Activated naive CD8-positive, alpha-beta T cell treated with anti-CD3 and anti-CD28 coated beads, Interleukin-2, amount 50 U/mL, for 24 hours (primary cell): ENCODE measurements at regions not wholly inside any gene's neighbourhood (a gene's known extent, or its start where the extent isn't known, plus 50 kb on each side); places are given as distances from the start of the nearest gene placed in this dataset.
"Not testable (repeated sequence)": the region's sequence is repeated elsewhere in the genome, so short reads cannot be mapped to it uniquely, and the experiment has no call there.

Experiments used
- ATAC-seq: fragments of 150-1000 bp; cut with Tn5 transposase; one replicate; pipeline ENCODE4 v1.10.0; 2021
- DNase-seq: peaks from one replicate; pipeline ENCODE4 v3.0.0; 2021
- H3K27ac Mint-ChIP-seq: one replicate; pipeline ENCODE4 v1.8.0; 2021; ENCODE audit warnings: mild to moderate bottlenecking, mixed read lengths
- H3K27me3 Mint-ChIP-seq: one replicate; pipeline ENCODE4 v1.8.0; 2021; ENCODE audit warnings: mixed read lengths
- H3K36me3 Mint-ChIP-seq: one replicate; pipeline ENCODE4 v1.8.0; 2021; ENCODE audit warnings: low read depth, mixed read lengths
- H3K4me1 Mint-ChIP-seq: one replicate; pipeline ENCODE4 v1.8.0; 2021; ENCODE audit warnings: mixed read lengths
- H3K4me3 Mint-ChIP-seq: one replicate; pipeline ENCODE4 v1.8.0; 2021; ENCODE audit warnings: mild to moderate bottlenecking, moderate library complexity, mixed read lengths
- H3K9me3 Mint-ChIP-seq: one replicate; pipeline ENCODE4 v1.8.0; 2021; ENCODE audit warnings: mixed read lengths

- Mint-ChIP-seq H3K27ac (no peak overlapping the region), H3K4me1 (no peaks in the 10 kb centered on the region)
These were observed 137.9 kb upstream of the PARD3B start for GRCh38 chr2:204407204-204408014.

GRCh38 chr2:204412782-204413181 lies 132.5 kb upstream of the PARD3B start:
- H3K27ac Mint-ChIP-seq, H3K9me3 Mint-ChIP-seq, H3K36me3 Mint-ChIP-seq, ATAC-seq, H3K27me3 Mint-ChIP-seq, DNase-seq, H3K4me3 Mint-ChIP-seq, H3K4me1 Mint-ChIP-seq: not testable (repeated sequence)

More at GRCh38 chr2:204407204-204408014, 137.9 kb upstream of the PARD3B start:
- ATAC-seq: no peak
- Mint-ChIP-seq H3K27me3 (peaks cover 5% of the 10 kb centered on the region), H3K36me3 (no peaks in the 10 kb centered on the region), H3K4me3 (no peak overlapping the region), H3K9me3 (peaks cover 6% of the 10 kb centered on the region)
- DNase-seq: no peak

GRCh38 chr2:204415406-204416181 lies 129.7 kb upstream of the PARD3B start:
- Mint-ChIP-seq H3K4me3 (no peak overlapping the region), H3K27me3 (peaks cover 5% of the 10 kb centered on the region), H3K27ac (no peak overlapping the region), H3K36me3 (no peaks in the 10 kb centered on the region), H3K9me3 (peaks cover 10% of the 10 kb centered on the region), H3K4me1 (no peaks in the 10 kb centered on the region)
- no peak for DNase-seq
- no peak for ATAC-seq

GRCh38 chr2:204416236-204416635 lies 129.0 kb upstream of the PARD3B start:
- H3K27ac Mint-ChIP-seq: no peak overlapping the region
- no peak overlapping the region for H3K4me3 Mint-ChIP-seq
- ATAC-seq (no peak), DNase-seq (no peak)
- H3K27me3 Mint-ChIP-seq: peaks cover 5% of the 10 kb centered on the region
- peaks cover 10% of the 10 kb centered on the region for H3K9me3 Mint-ChIP-seq
- no peaks in the 10 kb centered on the region for H3K36me3 Mint-ChIP-seq
- no peaks in the 10 kb centered on the region for H3K4me1 Mint-ChIP-seq

GRCh38 chr2:204425821-204426220 lies 119.5 kb upstream of the PARD3B start:
- H3K4me3 Mint-ChIP-seq: no peak overlapping the region
- no peak for ATAC-seq
- H3K9me3 Mint-ChIP-seq: peaks cover 5% of the 10 kb centered on the region
- no peak for DNase-seq
- H3K27me3 Mint-ChIP-seq: no peaks in the 10 kb centered on the region
- H3K4me1 Mint-ChIP-seq: no peaks in the 10 kb centered on the region
- no peak overlapping the region for H3K27ac Mint-ChIP-seq
- no peaks in the 10 kb centered on the region for H3K36me3 Mint-ChIP-seq

GRCh38 chr2:204428675-204429074 lies 116.6 kb upstream of the PARD3B start:
- H3K4me1 Mint-ChIP-seq: no peaks in the 10 kb centered on the region
- no peak overlapping the region for H3K27ac Mint-ChIP-seq
- no peak for ATAC-seq
- H3K36me3 Mint-ChIP-seq: no peaks in the 10 kb centered on the region
- H3K27me3 Mint-ChIP-seq: no peaks in the 10 kb centered on the region
- H3K4me3 Mint-ChIP-seq: no peak overlapping the region
- DNase-seq: no peak
- peaks cover 13% of the 10 kb centered on the region for H3K9me3 Mint-ChIP-seq

GRCh38 chr2:204431529-204431928 lies 113.7 kb upstream of the PARD3B start:
- ATAC-seq (no peak), DNase-seq (no peak)
- Mint-ChIP-seq H3K36me3 (no peaks in the 10 kb centered on the region), H3K27me3 (peaks cover 3% of the 10 kb centered on the region), H3K4me1 (no peaks in the 10 kb centered on the region), H3K27ac (no peak overlapping the region), H3K4me3 (no peak overlapping the region), H3K9me3 (peaks cover 15% of the 10 kb centered on the region)

- Mint-ChIP-seq H3K4me3 (no peak overlapping the region), H3K27me3 (peaks cover 3% of the 10 kb centered on the region), H3K27ac (no peak overlapping the region), H3K36me3 (no peaks in the 10 kb centered on the region), H3K4me1 (no peaks in the 10 kb centered on the region), H3K9me3 (peaks cover 15% of the 10 kb centered on the region)
- no peak for ATAC-seq
- no peak for DNase-seq
These were observed 113.1 kb upstream of the PARD3B start for GRCh38 chr2:204432196-204432595.

GRCh38 chr2:204434660-204435462 lies 110.4 kb upstream of the PARD3B start:
- Mint-ChIP-seq H3K27ac (no peak overlapping the region), H3K9me3 (peaks cover 15% of the 10 kb centered on the region), H3K36me3 (no peaks in the 10 kb centered on the region), H3K4me1 (no peaks in the 10 kb centered on the region), H3K4me3 (no peak overlapping the region), H3K27me3 (peaks cover 3% of the 10 kb centered on the region)
- no peak for ATAC-seq
- no peak for DNase-seq

GRCh38 chr2:204436230-204436629 lies 109.0 kb upstream of the PARD3B start:
- DNase-seq (no peak), ATAC-seq (no peak)
- Mint-ChIP-seq H3K4me3 (no peak overlapping the region), H3K36me3 (no peaks in the 10 kb centered on the region), H3K27ac (no peak overlapping the region), H3K27me3 (peaks cover 3% of the 10 kb centered on the region), H3K9me3 (peaks cover 20% of the 10 kb centered on the region), H3K4me1 (no peaks in the 10 kb centered on the region)

- Mint-ChIP-seq H3K27me3 (peaks cover 6% of the 10 kb centered on the region), H3K4me1 (no peaks in the 10 kb centered on the region), H3K36me3 (no peaks in the 10 kb centered on the region), H3K9me3 (peaks cover 16% of the 10 kb centered on the region), H3K27ac (no peak overlapping the region), H3K4me3 (no peak overlapping the region)
- DNase-seq: no peak
- ATAC-seq: no peak
These were observed 107.9 kb upstream of the PARD3B start for GRCh38 chr2:204437408-204437807.

GRCh38 chr2:204437815-204438756 lies 107.2 kb upstream of the PARD3B start:
- peaks cover 10% of the 10 kb centered on the region for H3K9me3 Mint-ChIP-seq
- DNase-seq (no peak), ATAC-seq (no peak)
- no peaks in the 10 kb centered on the region for H3K4me1 Mint-ChIP-seq
- H3K27me3 Mint-ChIP-seq: peaks cover 6% of the 10 kb centered on the region
- H3K36me3 Mint-ChIP-seq: no peaks in the 10 kb centered on the region
- no peak overlapping the region for H3K4me3 Mint-ChIP-seq
- H3K27ac Mint-ChIP-seq: no peak overlapping the region

GRCh38 chr2:204441316-204441715 lies 104.0 kb upstream of the PARD3B start:
- peaks cover 3% of the 10 kb centered on the region for H3K27me3 Mint-ChIP-seq
- H3K4me3 Mint-ChIP-seq: no peak overlapping the region
- no peaks in the 10 kb centered on the region for H3K4me1 Mint-ChIP-seq
- H3K36me3 Mint-ChIP-seq: no peaks in the 10 kb centered on the region
- ATAC-seq (no peak), DNase-seq (no peak)
- peaks cover 13% of the 10 kb centered on the region for H3K9me3 Mint-ChIP-seq
- H3K27ac Mint-ChIP-seq: no peak overlapping the region

- no peak overlapping the region for H3K27ac Mint-ChIP-seq
- H3K9me3 Mint-ChIP-seq: peaks cover 10% of the 10 kb centered on the region
- peaks cover 5% of the 10 kb centered on the region for H3K27me3 Mint-ChIP-seq
- H3K36me3 Mint-ChIP-seq: no peaks in the 10 kb centered on the region
- no peak overlapping the region for H3K4me3 Mint-ChIP-seq
- H3K4me1 Mint-ChIP-seq: no peaks in the 10 kb centered on the region
- ATAC-seq (no peak), DNase-seq (no peak)
These were observed 100.1 kb upstream of the PARD3B start for GRCh38 chr2:204445149-204445548.
